Common myeloid progenitor, CD34-positive (primary cell): ENCODE measurements at regions not wholly inside any gene's neighbourhood (a gene's known extent, or its start where the extent isn't known, plus 50 kb on each side); places are given as distances from the start of the nearest gene placed in this dataset.

Experiments
- CTCF ChIA-PET: fragments of 350-600 bp; sonication (Branson Sonifier 250); formaldehyde crosslinking; loops from one replicate; lab custom pipeline; 2021; ENCODE audit warnings: antibody characterized with exemption; lab: Charles Lee
- POLR2A ChIA-PET: fragments of 350-600 bp; sonication (Branson Sonifier 250); formaldehyde crosslinking; loops from one replicate; lab custom pipeline; 2021; ENCODE audit warnings: antibody characterized with exemption; lab: Charles Lee
- DNase-seq, 3 donors: peaks; one replicate each; pipeline versions ENCODE4 v3.0.0 to v3.0.0-alpha.2; 2013
- H3K27ac ChIP-seq, 2 experiments: 1 replicate in 1 of 2; 2 replicates in 1 of 2; pipeline ENCODE4 v1.7.0; 2013; ENCODE audit warnings: inconsistent platforms in 2 of 2, low read length in 2 of 2, mild to moderate bottlenecking in 2 of 2, low read depth in 1 of 2, moderate library complexity in 1 of 2; ENCODE audit not compliant: severe bottlenecking in 2 of 2, insufficient read depth in 1 of 2, poor library complexity in 1 of 2
- H3K27me3 ChIP-seq, 5 experiments: replicated peaks in 2 of 5; 1 replicate in 3 of 5; 2 replicates in 2 of 5; pipeline versions ENCODE4 v1.6.1 to v1.7.0; 2013; ENCODE audit warnings: low read length in 4 of 5, mild to moderate bottlenecking in 2 of 5, moderate library complexity in 2 of 5, inconsistent platforms in 1 of 5; ENCODE audit not compliant: insufficient read depth in 5 of 5, control insufficient read depth in 4 of 5
- H3K36me3 ChIP-seq, 4 experiments: 1 replicate in 2 of 4; 2 replicates in 2 of 4; pipeline versions ENCODE4 v1.6.1 to v1.7.0; 2013; ENCODE audit warnings: low read length in 3 of 4, control low read depth in 1 of 4, mild to moderate bottlenecking in 1 of 4; ENCODE audit not compliant: control insufficient read depth in 4 of 4, insufficient read depth in 4 of 4
- H3K4me1 ChIP-seq, 4 experiments: 1 replicate in 3 of 4; 2 replicates in 1 of 4; pipeline versions ENCODE4 v1.6.1 to v1.7.1; 2013; ENCODE audit warnings: low read length in 3 of 4, mild to moderate bottlenecking in 3 of 4, control low read depth in 1 of 4, inconsistent platforms in 1 of 4, moderate library complexity in 1 of 4; ENCODE audit not compliant: control insufficient read depth in 4 of 4, insufficient read depth in 4 of 4; ENCODE audit errors: control extremely low read depth in 1 of 4
- H3K4me3 ChIP-seq, 7 experiments: 1 replicate in 4 of 7; 2 replicates in 3 of 7; pipeline versions ENCODE4 v1.5.1 to v1.7.0; 2013; ENCODE audit warnings: mild to moderate bottlenecking in 7 of 7, low read length in 6 of 7, moderate library complexity in 6 of 7, inconsistent platforms in 2 of 7, low read depth in 2 of 7, control low read depth in 1 of 7; ENCODE audit not compliant: insufficient read depth in 4 of 7, control insufficient read depth in 1 of 7; ENCODE audit errors: extremely low read depth in 1 of 7
- H3K9me3 ChIP-seq, 5 experiments: 1 replicate in 4 of 5; 2 replicates in 1 of 5; pipeline versions ENCODE4 v1.6.1 to v1.7.1; 2013; ENCODE audit warnings: low read length in 4 of 5, mild to moderate bottlenecking in 2 of 5, inconsistent platforms in 1 of 5, low read depth in 1 of 5, moderate library complexity in 1 of 5; ENCODE audit not compliant: control insufficient read depth in 4 of 5, insufficient read depth in 2 of 5; ENCODE audit errors: control extremely low read depth in 1 of 5
- WGBS: methylation state at CpG from one replicate; pipeline ENCODE4 v1.1.5; 2013; ENCODE audit not compliant: insufficient coverage; 5-methylcytosine and 5-hydroxymethylcytosine counted together

GRCh38 chr2:22247466-22247865 lies 1123.7 kb downstream of the TDRD15 start:
- no peak for DNase-seq
- peaks cover 0 to 1% (median 0%) of the 10 kb centered on the region in 5 experiments for H3K9me3 ChIP-seq
- POLR2A ChIA-PET = no interaction called here
- WGBS = 93% methylated on average over 3 of the region's 4 CpGs
- H3K36me3 ChIP-seq = no peaks in the 10 kb centered on the region
- H3K27ac ChIP-seq = no peak overlapping the region
- H3K4me3 ChIP-seq = no peak overlapping the region
- CTCF ChIA-PET = no interaction called here
- H3K4me1 ChIP-seq = no peaks in the 10 kb centered on the region
- H3K27me3 ChIP-seq = no peaks in the 10 kb centered on the region

DNA sequence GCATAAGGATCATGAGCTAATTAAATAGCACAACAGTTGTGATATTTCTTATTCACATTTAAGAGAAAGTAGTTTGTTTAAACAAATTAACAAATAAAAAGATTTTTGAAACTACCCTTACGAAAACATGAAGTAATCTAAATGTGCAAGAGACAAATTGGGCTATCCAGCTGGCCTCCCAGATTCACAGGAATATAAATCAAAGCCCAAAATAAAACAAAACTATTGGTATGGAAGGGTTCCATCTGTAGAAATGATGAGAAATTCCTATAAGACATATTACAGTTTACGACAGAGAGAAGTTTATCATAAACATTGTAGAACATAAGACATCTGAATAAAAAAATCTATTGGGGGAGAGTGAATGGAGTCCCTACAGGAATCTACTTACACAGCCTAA lies 1125.1 kb downstream of the TDRD15 start:
- Histone ChIP-seq H3K4me1 (no peaks in the 10 kb centered on the region), H3K36me3 (no peaks in the 10 kb centered on the region), H3K9me3 (peaks cover 0 to 1% (median 0%) of the 10 kb centered on the region in 5 experiments), H3K27me3 (no peaks in the 10 kb centered on the region), H3K27ac (no peak overlapping the region), H3K4me3 (no peak overlapping the region)
- no CpG with 5 or more reads among the region's 2 CpGs for WGBS
- no peak for DNase-seq
- CTCF ChIA-PET = no interaction called here
- POLR2A ChIA-PET = no interaction called here

- no peak overlapping the region for H3K4me3 ChIP-seq
- no peak overlapping the region for H3K27ac ChIP-seq
- WGBS = no CpG with 5 or more reads among the region's 2 CpGs
These were observed 1129.4 kb downstream of the TDRD15 start for GRCh38 chr2:22253171-22253570.

DNA sequence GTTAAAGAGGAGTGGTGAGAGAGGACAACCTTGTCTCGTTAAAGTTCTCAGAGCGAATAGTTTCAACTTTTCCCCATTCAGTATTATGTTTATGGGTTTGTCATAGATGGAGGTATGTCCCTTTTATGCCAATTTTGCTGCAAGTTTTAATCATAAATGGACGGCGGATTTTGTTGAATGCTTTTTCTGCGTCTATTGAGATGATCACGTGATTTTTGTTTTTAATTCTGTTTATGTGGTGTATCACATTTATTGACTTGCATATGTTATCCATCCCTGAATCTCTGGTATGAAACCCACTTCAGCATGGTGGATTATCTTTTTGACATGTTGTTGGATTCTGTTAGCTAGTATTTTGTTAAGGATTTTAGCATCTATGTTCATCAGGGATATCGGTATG lies 1123.8 kb upstream of the KLHL29 start:
- no peak for DNase-seq
- ChIA-PET CTCF (interaction anchor here (1.0 kb wide), 1 partner anchor 20 kb away, joined by 3 read pairs; no protein-coding TSS in a partner anchor), POLR2A (no interaction called here)
- no peak overlapping the region for H3K4me3 ChIP-seq
- WGBS = 100% methylated on average over 2 of the region's 7 CpGs
- H3K27me3 ChIP-seq = no peaks in the 10 kb centered on the region
- no peaks in the 10 kb centered on the region for H3K4me1 ChIP-seq
- no peak overlapping the region for H3K27ac ChIP-seq
- peaks cover 0 to 1% (median 0%) of the 10 kb centered on the region in 5 experiments for H3K9me3 ChIP-seq
- no peaks in the 10 kb centered on the region for H3K36me3 ChIP-seq

More at GRCh38 chr2:22253171-22253570, 1129.4 kb downstream of the TDRD15 start:
- DNase-seq = no peak
- POLR2A ChIA-PET = no interaction called here
- no peaks in the 10 kb centered on the region for H3K4me1 ChIP-seq
- CTCF ChIA-PET = no interaction called here
- H3K36me3 ChIP-seq = no peaks in the 10 kb centered on the region
- no peaks in the 10 kb centered on the region for H3K27me3 ChIP-seq
- H3K9me3 ChIP-seq = peaks cover 0 to 3% (median 0%) of the 10 kb centered on the region in 5 experiments

DNA sequence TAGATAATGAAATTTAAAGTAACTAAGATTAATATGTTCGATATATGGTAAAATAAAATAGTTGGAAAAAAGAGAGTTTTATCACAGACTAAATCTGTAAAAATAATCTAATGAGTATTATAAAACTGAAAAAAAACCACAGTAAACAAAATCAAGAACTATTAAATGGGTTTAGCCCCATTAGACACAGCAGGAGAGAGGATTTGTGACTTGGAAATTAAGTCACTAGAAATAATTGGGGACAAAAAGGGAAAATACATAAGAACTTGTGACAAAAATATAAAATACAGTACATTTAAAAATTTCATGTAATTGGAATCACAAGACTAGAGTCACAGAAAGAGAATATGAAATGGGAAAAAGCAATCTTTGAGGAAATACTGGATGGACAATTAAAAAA lies 1114.6 kb upstream of the KLHL29 start:
- Histone ChIP-seq H3K4me1 (no peaks in the 10 kb centered on the region), H3K36me3 (no peaks in the 10 kb centered on the region), H3K4me3 (no peak overlapping the region), H3K27ac (no peak overlapping the region), H3K27me3 (no peaks in the 10 kb centered on the region), H3K9me3 (peaks cover 0 to 1% (median 0%) of the 10 kb centered on the region in 5 experiments)
- WGBS = no CpG with 5 or more reads among the region's 1 CpG
- no peak for DNase-seq
- ChIA-PET CTCF (no interaction called here), POLR2A (no interaction called here)

DNA sequence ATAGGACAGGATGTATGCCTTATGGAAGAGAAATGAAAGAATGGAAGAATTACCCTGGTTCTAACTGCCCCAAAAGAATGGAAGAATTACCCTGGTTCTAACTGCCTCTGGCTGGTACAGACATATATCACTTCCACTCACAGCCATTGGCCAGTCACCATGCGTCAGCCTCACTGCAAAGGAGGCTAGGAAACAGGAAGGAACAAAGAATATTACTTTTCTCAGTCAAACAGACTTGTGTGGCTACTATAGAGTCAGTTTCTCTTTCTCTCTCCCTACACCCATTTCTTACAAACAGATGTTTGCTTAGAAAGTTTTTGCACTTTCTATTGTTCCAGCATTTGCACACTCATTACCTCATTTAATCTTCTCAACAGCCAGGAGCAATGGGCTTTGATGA lies 1111.1 kb upstream of the KLHL29 start:
- no peaks in the 10 kb centered on the region for H3K27me3 ChIP-seq
- H3K27ac ChIP-seq = no peak overlapping the region
- ChIA-PET CTCF (no interaction called here), POLR2A (no interaction called here)
- DNase-seq = no peak
- no peak overlapping the region for H3K4me3 ChIP-seq
- H3K36me3 ChIP-seq = no peaks in the 10 kb centered on the region
- WGBS = 10% methylated on average over 1 of the region's 1 CpG
- peaks cover 0 to 1% (median 0%) of the 10 kb centered on the region in 5 experiments for H3K9me3 ChIP-seq
- H3K4me1 ChIP-seq = no peaks in the 10 kb centered on the region

DNA sequence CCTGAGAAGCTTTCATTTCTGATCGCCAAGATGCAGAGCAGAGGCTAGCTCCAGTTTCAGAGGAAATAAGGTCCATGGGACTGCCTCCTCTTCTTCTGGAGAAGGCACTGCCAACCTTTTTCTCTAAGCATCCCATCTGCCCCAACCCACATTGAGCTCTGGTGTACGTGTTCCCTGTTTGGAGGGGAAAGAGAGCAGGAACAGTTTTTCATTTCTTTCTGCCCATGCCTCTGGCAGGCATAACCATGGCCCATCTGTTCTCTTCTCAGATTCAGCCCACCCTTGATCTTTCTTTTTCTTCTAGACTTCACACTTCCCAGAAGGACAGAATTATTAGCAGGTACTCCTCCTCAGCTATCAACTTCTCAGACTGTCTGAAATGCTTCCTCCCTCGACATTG lies 1110.3 kb upstream of the KLHL29 start:
- POLR2A ChIA-PET = no interaction called here
- CTCF ChIA-PET = no interaction called here
- H3K27me3 ChIP-seq = no peaks in the 10 kb centered on the region
- no peak for DNase-seq
- peaks cover 0 to 1% (median 0%) of the 10 kb centered on the region in 5 experiments for H3K9me3 ChIP-seq
- H3K4me1 ChIP-seq = no peaks in the 10 kb centered on the region
- 100% methylated on average over 2 of the region's 3 CpGs for WGBS
- no peak overlapping the region for H3K27ac ChIP-seq
- no peaks in the 10 kb centered on the region for H3K36me3 ChIP-seq
- H3K4me3 ChIP-seq = no peak overlapping the region
